Stimulated activated CD4-positive, alpha-beta T cell treated with anti-CD3 and anti-CD28 coated beads, Interleukin-15, amount 100 ng/mL, for 1 hour (primary cell): ENCODE measurements at regions not wholly inside any gene's neighbourhood (a gene's known extent, or its start where the extent isn't known, plus 50 kb on each side); places are given as distances from the start of the nearest gene placed in this dataset.

Experiments
- DNase-seq, 2 donors: peaks; one replicate each; pipeline ENCODE4 v3.0.0-alpha.2; 2020; ENCODE audit warnings: low read depth in 1 of 2, low spot score in 1 of 2

- peak in 1 of 2 donors; percentile 11 for DNase-seq
Measured at GRCh38 chr6:43924222-43924702, 154.3 kb downstream of the VEGFA start.

- no peak for DNase-seq
Measured at GRCh38 chr6:43923376-43924221, 153.6 kb downstream of the VEGFA start.

DNA sequence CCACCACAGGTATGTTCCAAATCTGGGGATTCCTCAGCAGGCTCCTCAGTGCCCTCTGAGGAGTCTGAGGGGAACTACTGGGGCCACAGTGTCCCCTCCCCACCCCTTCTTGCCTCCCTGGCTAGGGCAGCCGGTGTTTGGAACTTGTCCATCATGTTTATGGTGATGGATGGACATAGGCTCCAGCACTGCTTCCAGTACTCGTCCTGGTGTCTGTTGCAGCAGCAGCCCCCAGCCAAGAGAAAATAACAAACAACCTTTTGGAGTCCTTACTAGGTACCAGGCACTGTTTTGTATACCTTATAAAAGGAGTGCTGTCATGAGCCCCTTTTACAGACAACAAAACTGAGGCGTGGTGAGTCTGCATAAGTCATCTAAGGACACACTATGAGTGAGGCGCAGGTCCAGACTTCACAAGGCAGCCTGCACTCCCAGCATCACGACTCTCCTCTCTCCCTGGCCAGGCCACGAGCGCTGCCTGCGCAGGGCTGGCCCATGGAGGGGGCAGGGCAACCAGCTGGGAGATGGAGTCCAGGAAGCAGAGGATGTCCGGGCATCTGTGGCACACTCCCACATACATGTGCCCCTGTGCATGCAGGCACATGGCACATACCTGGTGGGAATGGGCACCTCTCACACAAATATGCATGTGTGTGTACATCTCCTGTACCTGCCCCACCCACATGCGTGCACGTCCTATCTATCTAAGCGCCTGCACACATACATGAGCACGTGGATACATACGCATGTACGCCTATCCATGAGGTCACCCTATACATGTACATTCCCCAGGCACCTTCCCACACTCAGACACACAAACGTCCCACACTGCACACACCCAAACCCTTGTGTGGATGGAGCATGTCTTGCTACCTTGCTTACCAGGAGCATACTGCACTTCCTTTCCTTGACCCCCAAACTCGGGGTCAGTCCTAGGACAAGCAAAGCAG lies 152.7 kb downstream of the VEGFA start:
- DNase-seq: no peak

DNA sequence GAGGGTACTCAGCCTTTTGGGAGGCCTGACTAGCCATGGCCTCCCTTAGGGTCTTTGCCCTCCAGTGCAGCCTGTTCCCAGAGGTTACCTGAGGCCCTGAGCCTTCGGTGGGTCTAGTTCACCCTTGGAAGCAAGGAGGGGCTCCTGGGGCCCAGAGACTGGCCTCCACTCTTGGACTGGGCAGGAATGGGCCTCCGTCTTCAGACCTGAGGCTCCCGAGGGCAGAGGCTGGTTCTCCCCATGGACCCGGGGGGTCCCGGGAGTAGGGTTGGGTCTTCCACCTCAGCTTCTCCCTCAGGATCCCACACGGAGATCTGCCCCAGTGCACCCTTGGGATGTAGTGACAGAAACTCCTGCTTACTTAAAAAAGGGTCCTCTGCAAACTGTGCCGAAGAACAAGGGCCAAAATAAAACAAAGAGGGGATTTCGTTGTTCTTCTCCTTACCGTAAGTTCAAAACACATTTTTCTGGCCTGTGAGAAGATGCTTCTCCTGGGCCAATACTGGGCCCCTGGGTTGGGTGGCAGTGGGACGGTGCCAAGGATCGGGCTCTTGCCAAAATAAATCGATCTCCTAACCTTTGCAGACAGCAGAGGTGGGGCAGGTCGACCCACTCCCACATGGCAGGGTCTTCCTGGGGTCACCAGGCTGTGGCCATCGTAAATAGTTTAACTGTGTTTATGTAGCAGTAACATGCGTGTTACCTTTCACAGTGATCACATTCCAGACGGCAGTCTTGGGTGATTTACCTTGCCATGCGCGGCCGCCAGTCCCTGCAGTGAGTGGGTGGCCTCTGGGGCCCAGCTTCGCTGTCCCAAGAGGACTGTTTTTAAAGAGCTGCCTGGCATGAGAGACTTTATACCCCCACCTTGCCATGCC lies 151.8 kb downstream of the VEGFA start:
- DNase-seq: no peak

GRCh38 chr6:43921039-43921438 lies 151.0 kb downstream of the VEGFA start:
- DNase-seq: no peak

GRCh38 chr6:43919774-43920173 lies 149.8 kb downstream of the VEGFA start:
- no peak for DNase-seq

GRCh38 chr6:43917878-43918382 lies 147.9 kb downstream of the VEGFA start:
- DNase-seq: no peak

- DNase-seq: no peak
Measured at GRCh38 chr6:43916924-43917877, 147.2 kb downstream of the VEGFA start.

DNA sequence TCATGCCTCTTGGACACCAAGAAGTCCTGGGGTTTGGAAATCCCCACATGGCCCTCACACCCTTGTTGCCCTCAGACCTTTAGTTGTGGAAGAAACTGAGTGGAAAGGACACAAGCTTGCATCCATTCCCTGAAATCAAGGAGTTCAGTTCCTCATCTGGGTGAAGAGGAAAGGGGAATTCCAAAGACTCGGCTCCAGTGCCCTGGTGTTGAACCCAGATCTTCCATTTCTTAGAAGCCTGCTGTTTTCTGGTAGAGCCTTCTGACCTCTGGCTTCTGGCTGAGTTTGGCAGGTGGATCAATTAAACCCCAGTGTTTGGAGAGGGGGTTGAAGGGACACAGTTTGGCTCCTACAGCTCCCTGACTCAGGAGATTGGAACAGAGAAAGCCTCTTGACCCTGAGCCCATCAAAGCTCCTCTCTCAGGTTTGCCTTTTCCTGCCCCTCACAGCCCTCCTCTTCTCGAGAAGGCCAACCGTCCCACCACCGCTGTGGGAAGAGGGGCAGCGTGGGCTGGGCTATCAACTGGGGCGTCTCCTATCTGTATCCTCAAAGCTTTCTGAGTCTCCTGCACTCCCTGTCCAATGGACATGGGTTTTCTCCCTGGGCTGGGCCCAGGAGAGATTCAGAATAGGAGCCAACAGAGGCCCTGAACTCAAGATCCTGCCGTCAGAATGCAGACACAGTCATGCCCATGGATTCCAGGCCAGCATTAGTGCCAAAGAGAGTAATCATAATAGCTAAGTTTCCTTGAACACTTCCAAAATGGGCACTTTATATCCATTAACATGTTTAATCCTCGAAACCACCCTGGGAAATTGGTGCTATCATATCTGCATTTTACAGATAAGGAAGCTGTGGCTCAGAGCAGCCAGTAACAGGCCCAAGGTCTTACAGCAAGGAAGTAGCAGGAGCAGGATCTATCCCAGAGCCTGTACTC lies 146.2 kb downstream of the VEGFA start:
- DNase-seq: no peak

DNA sequence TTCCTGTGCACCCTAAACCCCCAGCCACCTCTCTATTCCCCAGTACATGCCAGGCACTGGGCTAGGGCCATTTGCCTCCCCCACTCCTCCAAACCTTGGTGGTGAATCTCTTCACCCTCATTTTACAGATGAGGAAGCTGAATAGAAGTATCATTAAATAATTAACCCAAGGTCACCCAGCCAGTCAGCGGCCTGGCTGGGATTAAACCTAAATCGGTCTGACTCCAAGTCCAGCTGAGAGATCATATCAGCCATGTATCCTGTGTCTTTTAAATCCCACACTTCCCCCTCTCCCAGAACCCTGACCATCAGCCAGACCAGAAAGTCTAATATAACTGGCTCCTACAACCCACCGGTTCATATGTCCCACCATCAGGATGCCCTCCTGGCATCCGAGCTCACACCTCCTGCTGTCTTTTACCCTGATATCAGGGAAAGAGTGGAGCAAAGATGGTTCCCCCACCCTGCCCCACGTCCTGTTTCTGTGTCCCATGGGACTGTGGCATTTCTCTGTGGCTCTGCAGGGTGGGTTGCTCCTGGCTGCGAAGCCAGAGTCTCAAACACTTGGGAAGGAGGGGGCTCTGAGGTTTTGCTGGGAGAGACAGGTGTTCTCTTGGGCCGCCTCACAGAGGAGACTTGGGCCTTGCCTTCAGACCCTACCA lies 145.3 kb downstream of the VEGFA start:
- no peak for DNase-seq

DNA sequence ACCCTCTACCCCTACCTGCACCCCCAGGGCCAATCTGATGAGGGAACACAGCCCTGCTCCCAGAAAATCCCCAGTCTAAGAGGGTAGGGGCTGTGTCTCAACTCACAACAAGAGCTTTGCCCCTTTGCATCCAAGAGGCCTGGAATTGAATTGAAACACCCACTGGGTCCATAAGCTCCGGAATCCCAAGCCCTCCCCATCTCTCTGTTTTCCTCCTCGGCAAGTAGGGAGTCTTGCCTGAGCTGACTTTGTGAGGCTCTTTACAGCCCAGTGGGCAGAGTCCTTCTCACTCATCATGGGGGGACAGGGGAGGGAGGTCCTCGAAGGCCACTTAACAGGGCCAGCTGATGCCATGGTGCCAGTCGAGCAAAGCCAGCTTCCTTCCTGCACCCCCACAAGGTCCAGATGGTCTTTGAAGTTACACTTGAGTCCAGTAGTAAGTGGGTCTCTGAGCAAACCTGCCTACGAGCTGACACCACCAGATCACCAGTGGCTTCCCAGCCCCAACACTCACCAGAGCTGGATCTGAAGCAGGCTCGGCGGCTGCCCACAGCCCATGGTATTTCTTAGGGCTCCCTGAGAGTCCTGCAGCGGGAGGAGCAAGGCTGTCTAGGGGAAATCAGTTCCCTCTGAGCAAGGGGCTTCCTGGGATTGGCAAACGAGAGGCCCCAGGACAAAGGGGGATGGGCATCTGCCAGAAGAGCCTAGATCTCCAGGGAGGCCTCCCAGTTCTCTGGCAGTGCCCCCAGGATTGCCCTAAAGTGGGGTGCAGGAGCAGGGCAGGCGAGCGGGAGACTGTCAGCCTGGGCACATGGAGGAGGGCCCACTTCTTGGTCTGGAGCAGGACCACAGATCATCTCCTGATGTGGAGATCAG lies 144.5 kb downstream of the VEGFA start:
- no peak for DNase-seq

DNA sequence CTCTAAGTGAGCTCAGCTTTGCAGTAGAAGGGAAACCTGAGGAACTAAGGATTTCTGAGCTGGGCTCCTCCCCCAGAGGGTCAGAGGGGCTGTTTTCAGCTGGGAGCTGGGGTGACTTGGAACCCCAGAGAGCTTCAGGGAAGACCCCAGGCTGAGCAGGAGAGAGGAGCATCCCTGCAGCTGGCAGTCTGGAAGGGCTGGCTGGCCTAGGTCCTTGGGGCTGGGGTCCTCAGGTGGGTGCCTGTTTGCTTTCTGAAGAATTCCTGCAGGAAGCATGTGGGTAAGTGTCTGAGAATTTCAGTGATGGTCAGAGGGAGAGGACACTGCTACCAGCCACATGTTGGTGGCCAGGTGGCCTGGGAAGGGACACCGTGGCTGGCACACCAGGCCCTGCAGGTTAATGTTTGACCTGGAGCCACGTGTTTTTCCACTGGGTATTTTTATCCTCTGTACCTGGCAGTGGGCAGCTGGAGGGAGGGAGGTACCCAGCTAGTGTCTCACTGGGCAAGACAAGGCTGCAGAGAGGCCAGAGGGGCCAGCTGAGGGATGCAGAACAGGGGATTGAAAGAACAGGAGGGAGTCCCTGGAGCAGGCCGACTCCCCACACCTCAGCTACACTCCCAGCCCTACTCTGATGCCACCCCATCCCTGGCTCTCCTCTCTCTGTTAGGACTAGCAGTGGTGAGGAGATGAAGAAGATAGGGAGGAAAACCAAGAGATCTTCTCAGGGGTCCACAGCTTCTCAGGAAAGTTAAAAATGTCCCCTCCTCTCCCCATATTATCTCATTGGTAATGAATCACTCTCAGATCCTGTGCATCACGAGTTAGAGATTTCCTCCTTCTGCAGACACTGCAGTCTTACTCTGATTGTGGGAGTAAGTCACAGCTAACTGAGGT lies 143.6 kb downstream of the VEGFA start:
- DNase-seq: no peak

- DNase-seq: no peak
Measured at GRCh38 chr6:43912598-43913371, 142.8 kb downstream of the VEGFA start.

- no peak for DNase-seq
Measured at GRCh38 chr6:43912116-43912577, 142.1 kb downstream of the VEGFA start.
